ENCODE measurements at regions not wholly inside any gene's neighbourhood (a gene's known extent, or its start where the extent isn't known, plus 50 kb on each side); places are given as distances from the start of the nearest gene placed in this dataset.

DNA sequence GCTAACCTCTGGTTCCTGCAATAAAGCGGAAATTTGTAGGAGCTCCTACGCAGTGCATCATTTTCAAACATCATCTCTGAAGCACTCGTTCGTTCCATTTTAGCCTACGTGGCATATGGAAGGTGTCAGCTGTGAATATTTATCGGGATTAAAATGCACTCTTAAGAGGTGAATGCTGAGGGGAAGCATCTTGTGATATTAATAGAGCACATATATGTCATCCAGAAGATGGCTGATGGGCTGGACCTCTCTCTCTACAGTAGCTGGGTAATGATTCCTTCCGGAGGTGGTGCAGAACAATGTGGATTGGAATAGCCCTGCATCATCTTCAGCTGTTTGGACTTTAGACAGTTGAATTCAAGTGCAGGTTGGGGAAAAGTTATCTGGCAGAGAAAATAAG is 478.7 kb downstream of the DMAC1 start:
- TF ChIP-seq, protein P1, sequence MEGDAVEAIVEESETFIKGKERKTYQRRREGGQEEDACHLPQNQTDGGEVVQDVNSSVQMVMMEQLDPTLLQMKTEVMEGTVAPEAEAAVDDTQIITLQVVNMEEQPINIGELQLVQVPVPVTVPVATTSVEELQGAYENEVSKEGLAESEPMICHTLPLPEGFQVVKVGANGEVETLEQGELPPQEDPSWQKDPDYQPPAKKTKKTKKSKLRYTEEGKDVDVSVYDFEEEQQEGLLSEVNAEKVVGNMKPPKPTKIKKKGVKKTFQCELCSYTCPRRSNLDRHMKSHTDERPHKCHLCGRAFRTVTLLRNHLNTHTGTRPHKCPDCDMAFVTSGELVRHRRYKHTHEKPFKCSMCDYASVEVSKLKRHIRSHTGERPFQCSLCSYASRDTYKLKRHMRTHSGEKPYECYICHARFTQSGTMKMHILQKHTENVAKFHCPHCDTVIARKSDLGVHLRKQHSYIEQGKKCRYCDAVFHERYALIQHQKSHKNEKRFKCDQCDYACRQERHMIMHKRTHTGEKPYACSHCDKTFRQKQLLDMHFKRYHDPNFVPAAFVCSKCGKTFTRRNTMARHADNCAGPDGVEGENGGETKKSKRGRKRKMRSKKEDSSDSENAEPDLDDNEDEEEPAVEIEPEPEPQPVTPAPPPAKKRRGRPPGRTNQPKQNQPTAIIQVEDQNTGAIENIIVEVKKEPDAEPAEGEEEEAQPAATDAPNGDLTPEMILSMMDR (IDR thresholded peaks at IDR 0.05): no peak
- no peak for TF ChIP-seq POLR2A (IDR thresholded peaks at IDR 0.05)

Measured in heart left ventricle (tissue), 13 donors.